HUES48 (cell line): ENCODE measurements at regions not wholly inside any gene's neighbourhood (a gene's known extent, or its start where the extent isn't known, plus 50 kb on each side); places are given as distances from the start of the nearest gene placed in this dataset.

ENCODE experiments used
- H3K27ac ChIP-seq: one replicate; pipeline ENCODE4 v1.7.0; 2013; ENCODE audit warnings: low read depth, low read length, inconsistent platforms
- H3K27me3 ChIP-seq: 2 replicates; pipeline ENCODE4 v1.6.1; 2013; ENCODE audit warnings: mild to moderate bottlenecking, low read length; ENCODE audit not compliant: control insufficient read depth, insufficient read depth
- H3K36me3 ChIP-seq: 2 replicates; pipeline ENCODE4 v1.6.1; 2013; ENCODE audit warnings: low read length; ENCODE audit not compliant: control insufficient read depth, insufficient read depth
- H3K4me1 ChIP-seq: 2 replicates; pipeline ENCODE4 v1.6.1; 2013; ENCODE audit warnings: mild to moderate bottlenecking, low read length; ENCODE audit not compliant: control insufficient read depth, insufficient read depth
- H3K4me3 ChIP-seq: 2 replicates; pipeline ENCODE4 v1.5.1; 2013; ENCODE audit warnings: mild to moderate bottlenecking, low read depth, low read length
- H3K9ac ChIP-seq: 2 replicates; pipeline ENCODE4 v1.6.1; 2013; ENCODE audit warnings: mild to moderate bottlenecking, low read depth, low read length, moderate library complexity
- H3K9me3 ChIP-seq: 2 replicates; pipeline ENCODE4 v1.6.1; 2013; ENCODE audit warnings: low read length; ENCODE audit not compliant: control insufficient read depth, insufficient read depth

GRCh38 chrX:42978655-42979379 lies 200.9 kb upstream of the PPP1R2C start:
- peaks cover 41% of the 10 kb centered on the region for H3K9me3 ChIP-seq
- no peak overlapping the region for H3K27ac ChIP-seq
- 0 out of 2 replicates have a peak, but pooled peaks cover 4% of the 10 kb centered on the region for H3K4me1 ChIP-seq
- H3K36me3 ChIP-seq: no peaks in the 10 kb centered on the region
- no peaks in the 10 kb centered on the region for H3K27me3 ChIP-seq
- no peak overlapping the region for H3K4me3 ChIP-seq
- H3K9ac ChIP-seq: no peak overlapping the region

DNA sequence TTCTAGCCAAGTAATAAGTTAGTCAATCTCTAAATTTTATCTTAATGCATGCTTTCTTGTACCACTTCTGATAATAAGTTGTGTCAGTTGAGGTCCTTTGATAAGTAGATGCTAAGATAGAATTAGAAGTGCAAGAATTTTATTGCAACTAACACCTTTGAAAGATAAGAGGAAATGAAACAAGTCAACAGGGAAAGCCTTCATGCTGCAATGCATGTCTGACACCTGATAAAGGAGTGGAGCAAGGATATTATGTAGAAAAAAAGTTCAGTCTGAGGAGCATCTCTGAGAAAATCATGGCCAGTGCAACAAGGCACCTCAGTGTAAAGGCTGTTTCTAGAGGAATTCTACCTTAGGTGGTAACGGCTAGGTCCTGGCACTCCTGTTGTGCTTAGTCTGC lies 210.7 kb upstream of the PPP1R2C start:
- Histone ChIP-seq H3K9ac (no peak overlapping the region), H3K9me3 (peaks cover 4% of the 10 kb centered on the region; the same call in 1 of the 2 replicates), H3K36me3 (no peaks in the 10 kb centered on the region), H3K4me1 (peaks cover 31% of the 10 kb centered on the region), H3K27me3 (no peaks in the 10 kb centered on the region), H3K27ac (no peak overlapping the region), H3K4me3 (no peak overlapping the region)

DNA sequence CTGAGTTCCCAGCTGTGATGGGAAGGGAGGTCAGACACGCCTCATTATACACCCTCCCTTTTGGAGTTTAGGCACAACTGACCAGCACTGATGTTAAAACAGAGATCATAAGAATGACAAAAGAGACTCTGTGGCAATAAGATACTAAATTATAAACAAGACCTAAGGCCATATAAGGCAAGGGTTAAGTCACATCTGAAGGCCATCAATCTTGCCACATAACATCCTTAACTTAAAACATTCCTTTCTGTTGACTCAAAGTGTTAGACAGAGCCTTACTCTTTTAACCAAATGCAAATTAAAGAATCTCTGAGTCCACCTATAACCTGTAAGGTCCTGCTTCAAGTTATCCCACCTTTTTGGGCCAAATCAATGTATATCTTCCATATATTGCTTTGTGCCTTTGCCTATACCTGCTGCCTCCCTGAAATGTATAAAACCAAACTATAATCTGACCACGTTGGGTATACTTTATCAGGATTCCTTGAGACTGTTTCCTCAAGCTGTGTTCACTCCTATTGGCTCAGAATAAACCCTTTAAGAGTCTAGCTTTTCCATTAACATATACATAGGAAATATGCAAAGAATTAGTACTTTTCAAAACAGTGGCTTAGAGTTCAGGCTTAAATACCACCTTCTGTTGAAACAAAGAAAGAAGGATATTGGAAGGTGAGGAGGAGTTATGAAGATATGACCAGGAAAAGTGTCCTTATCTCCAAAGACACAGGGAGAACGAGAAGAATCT lies 214.4 kb upstream of the PPP1R2C start:
- Histone ChIP-seq H3K9me3 (peaks cover 7% of the 10 kb centered on the region), H3K27ac (peak overlapping the region; percentile 87), H3K36me3 (no peaks in the 10 kb centered on the region), H3K4me3 (no peak overlapping the region), H3K9ac (peak overlapping the region; percentile 66; the same call in 1 of the 2 replicates), H3K4me1 (peaks cover 37% of the 10 kb centered on the region), H3K27me3 (no peaks in the 10 kb centered on the region)

DNA sequence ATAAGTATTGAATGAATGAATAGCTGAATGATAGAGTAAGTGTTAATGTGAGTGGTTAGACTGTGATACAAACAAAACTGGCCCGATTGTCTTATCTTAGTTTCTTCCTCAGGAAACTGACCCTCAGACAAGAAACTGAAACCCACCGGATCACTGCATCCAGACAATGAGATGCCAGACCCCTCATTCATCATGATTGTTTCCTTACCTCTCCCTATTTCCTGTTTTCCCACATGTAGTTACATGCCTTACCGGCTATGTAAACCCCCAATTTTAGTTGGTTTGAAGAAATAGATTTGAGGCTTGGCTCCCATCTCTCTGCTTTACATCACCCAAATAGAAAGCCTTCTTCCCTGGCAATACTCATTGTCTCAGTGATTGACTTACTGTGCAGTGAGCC lies 218.9 kb upstream of the PPP1R2C start:
- Histone ChIP-seq H3K4me3 (no peak overlapping the region), H3K9ac (no peak overlapping the region), H3K36me3 (no peaks in the 10 kb centered on the region), H3K27ac (no peak overlapping the region), H3K9me3 (peaks cover 7% of the 10 kb centered on the region), H3K27me3 (no peaks in the 10 kb centered on the region), H3K4me1 (peaks cover 24% of the 10 kb centered on the region)

GRCh38 chrX:43000121-43000520 lies 222.2 kb upstream of the PPP1R2C start:
- no peak overlapping the region for H3K4me3 ChIP-seq
- H3K27me3 ChIP-seq: no peaks in the 10 kb centered on the region
- no peak overlapping the region for H3K27ac ChIP-seq
- H3K9me3 ChIP-seq: peaks cover 4% of the 10 kb centered on the region
- peaks cover 4% of the 10 kb centered on the region for H3K4me1 ChIP-seq
- H3K9ac ChIP-seq: no peak overlapping the region
- H3K36me3 ChIP-seq: no peaks in the 10 kb centered on the region

DNA sequence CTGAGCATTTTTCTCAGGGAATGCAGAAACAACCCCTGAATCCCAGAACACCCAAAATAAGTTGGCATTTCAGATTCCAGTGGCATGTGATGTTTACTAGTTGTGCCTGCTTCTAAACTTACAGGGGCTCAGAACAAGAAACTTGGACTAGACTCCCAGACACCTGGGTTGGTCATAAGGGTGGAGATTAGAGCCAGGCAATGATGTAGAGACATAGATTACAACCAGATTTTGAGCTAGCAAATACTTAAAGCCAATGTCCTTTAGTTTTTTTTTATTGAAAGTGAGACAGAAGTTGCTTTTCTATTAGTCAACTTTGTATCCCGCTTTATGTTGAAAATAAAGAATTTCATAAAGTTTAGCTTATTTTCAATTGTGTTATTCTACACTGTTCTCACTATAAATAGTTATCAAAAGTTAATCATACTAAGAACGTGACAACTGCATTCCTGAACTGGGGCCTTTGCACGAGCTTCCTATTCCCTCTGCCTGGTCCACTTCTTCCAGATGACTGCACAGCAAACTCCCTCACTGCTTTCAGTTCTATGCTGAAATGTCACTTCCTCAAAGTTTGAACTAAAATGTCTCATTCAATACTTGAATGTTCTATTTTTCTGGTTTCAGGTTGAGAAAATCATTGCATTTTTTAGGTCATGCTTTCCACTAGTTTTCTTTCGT lies 224.7 kb upstream of the PPP1R2C start:
- Histone ChIP-seq H3K4me1 (peaks cover 26% of the 10 kb centered on the region), H3K9me3 (no peaks in the 10 kb centered on the region), H3K9ac (no peak overlapping the region), H3K27ac (no peak overlapping the region), H3K4me3 (no peak overlapping the region), H3K36me3 (no peaks in the 10 kb centered on the region), H3K27me3 (no peaks in the 10 kb centered on the region)

DNA sequence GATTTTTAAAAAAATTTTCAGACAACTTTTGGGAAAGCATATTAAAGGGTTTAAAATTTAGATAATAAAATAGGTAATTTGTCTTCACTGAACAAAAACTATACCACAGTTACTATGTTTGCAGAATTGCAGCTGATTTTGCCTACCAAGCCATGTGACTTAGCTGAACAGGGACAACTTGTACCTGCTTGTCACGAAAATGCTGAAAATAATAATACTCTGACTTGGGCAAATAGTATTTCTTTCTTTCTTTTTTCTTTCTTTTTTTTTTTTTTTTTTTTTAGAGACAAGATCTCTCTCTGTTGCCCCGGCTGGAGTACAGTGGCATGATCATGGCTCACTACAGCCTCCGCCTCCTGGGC lies 225.2 kb upstream of the PPP1R2C start:
- no peak overlapping the region for H3K9ac ChIP-seq
- H3K27ac ChIP-seq: no peak overlapping the region
- no peak overlapping the region for H3K4me3 ChIP-seq
- H3K9me3 ChIP-seq: no peaks in the 10 kb centered on the region
- no peaks in the 10 kb centered on the region for H3K27me3 ChIP-seq
- H3K4me1 ChIP-seq: peaks cover 31% of the 10 kb centered on the region
- H3K36me3 ChIP-seq: no peaks in the 10 kb centered on the region

DNA sequence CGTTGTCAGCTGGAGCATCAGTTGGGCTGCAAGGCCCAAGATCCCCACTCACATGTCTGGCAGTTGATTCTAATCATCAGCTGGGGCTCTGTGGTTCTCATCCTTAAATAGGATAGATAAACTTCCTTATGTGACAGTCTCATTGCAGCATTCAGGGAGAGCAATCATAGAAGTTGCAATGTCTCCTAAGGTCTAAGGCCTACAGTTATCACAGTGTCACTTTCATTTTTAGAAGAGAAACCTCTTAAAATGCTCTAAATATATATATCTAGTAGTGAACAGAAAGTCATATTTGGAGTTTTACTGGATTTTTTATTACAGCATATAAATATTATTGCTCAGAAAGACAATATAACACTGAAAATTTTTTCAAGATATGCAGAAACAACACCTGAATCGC lies 226.0 kb upstream of the PPP1R2C start:
- Histone ChIP-seq H3K9me3 (no peaks in the 10 kb centered on the region), H3K4me1 (peaks cover 39% of the 10 kb centered on the region), H3K27me3 (no peaks in the 10 kb centered on the region), H3K36me3 (no peaks in the 10 kb centered on the region), H3K27ac (no peak overlapping the region), H3K4me3 (no peak overlapping the region), H3K9ac (no peak overlapping the region)

DNA sequence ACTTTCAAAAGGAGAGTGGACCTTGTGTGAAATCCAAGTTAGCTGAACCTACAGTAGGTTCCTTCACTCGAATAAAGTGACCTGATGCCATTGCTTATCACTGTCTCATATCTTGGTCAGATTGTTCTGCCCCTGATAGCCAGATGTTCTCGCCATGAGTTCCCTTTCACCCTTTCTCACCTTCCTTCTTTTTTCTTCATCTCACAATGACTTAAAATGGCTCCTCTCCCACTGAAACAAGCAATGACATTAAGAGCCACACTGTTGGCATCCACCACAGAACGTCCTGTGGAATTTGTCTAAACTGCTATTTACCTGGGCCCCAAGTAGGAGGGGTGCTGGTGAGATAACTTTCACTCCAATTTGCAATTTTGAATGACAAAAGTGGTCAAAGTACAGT lies 227.6 kb upstream of the PPP1R2C start:
- peaks cover 3% of the 10 kb centered on the region for H3K9me3 ChIP-seq
- no peak overlapping the region for H3K4me3 ChIP-seq
- H3K36me3 ChIP-seq: no peaks in the 10 kb centered on the region
- H3K9ac ChIP-seq: no peak overlapping the region
- H3K27me3 ChIP-seq: no peaks in the 10 kb centered on the region
- H3K4me1 ChIP-seq: peaks cover 41% of the 10 kb centered on the region
- H3K27ac ChIP-seq: peak overlapping the region; percentile 58

DNA sequence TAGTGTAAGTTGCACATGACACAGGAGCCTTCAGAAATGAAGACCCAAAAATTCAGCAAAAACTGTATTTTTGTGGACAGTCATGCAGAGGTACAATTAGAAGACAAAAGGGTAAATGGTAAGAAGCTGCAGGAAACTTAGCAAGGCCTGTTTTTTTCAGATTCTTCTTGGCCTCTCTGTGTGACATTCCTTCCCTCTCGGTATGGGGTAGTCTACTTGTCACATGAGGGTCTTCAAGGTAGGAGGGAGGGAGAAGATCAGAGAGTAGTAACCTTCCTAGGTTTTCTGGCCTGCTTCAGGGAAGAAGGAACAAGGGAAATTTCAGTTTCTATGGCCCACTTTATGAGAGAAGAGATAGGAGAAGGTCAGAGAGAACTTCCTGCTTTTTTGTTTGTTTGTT lies 230.4 kb upstream of the PPP1R2C start:
- Histone ChIP-seq H3K9me3 (peaks cover 10% of the 10 kb centered on the region), H3K36me3 (no peaks in the 10 kb centered on the region), H3K27ac (peak overlapping the region; percentile 79), H3K4me1 (peaks cover 41% of the 10 kb centered on the region), H3K9ac (peak overlapping the region; percentile 4; the same call in 1 of the 2 replicates), H3K27me3 (no peaks in the 10 kb centered on the region), H3K4me3 (no peak overlapping the region)

- H3K36me3 ChIP-seq: no peaks in the 10 kb centered on the region
- peaks cover 4% of the 10 kb centered on the region; the same call in 1 of the 2 replicates for H3K4me1 ChIP-seq
- no peak overlapping the region for H3K4me3 ChIP-seq
- H3K27ac ChIP-seq: no peak overlapping the region
- no peak overlapping the region for H3K9ac ChIP-seq
- no peaks in the 10 kb centered on the region for H3K27me3 ChIP-seq
- peaks cover 6% of the 10 kb centered on the region; the same call in 1 of the 2 replicates for H3K9me3 ChIP-seq
These were observed 238.1 kb upstream of the PPP1R2C start for GRCh38 chrX:43016021-43016420.
